Neuronal stem cell (in vitro differentiated cells): ENCODE measurements at regions not wholly inside any gene's neighbourhood (a gene's known extent, or its start where the extent isn't known, plus 50 kb on each side); places are given as distances from the start of the nearest gene placed in this dataset.
"Not testable (repeated sequence)": the region's sequence is repeated elsewhere in the genome, so short reads cannot be mapped to it uniquely, and the experiment has no call there.

ENCODE experiments used
- DNase-seq: peaks from one replicate; pipeline ENCODE4 v3.0.0-alpha.2; 2013; ENCODE audit warnings: low spot score
- H2AFZ ChIP-seq: one replicate; pipeline ENCODE4 v1.6.1; 2013; ENCODE audit warnings: mild to moderate bottlenecking, low read length, inconsistent platforms
- H2AK5ac ChIP-seq: 2 replicates; pipeline ENCODE4 v1.6.1; 2013; ENCODE audit warnings: low read depth, mild to moderate bottlenecking, inconsistent platforms, low read length, moderate library complexity, mixed read lengths
- H2BK120ac ChIP-seq: 2 replicates; pipeline ENCODE4 v1.6.1; 2013; ENCODE audit warnings: low read depth, mild to moderate bottlenecking, inconsistent platforms, low read length, moderate library complexity, mixed read lengths
- H2BK12ac ChIP-seq: one replicate; pipeline ENCODE4 v1.6.1; 2013; ENCODE audit warnings: low read length, inconsistent platforms
- H2BK15ac ChIP-seq: 2 replicates; pipeline ENCODE4 v1.6.1; 2013; ENCODE audit warnings: mild to moderate bottlenecking, low read length, inconsistent platforms, mixed read lengths
- H2BK5ac ChIP-seq: one replicate; pipeline ENCODE4 v1.6.1; 2013; ENCODE audit warnings: inconsistent platforms, mild to moderate bottlenecking, low read length, moderate library complexity
- H3K14ac ChIP-seq: one replicate; pipeline ENCODE4 v1.6.1; 2013; ENCODE audit warnings: low read length, inconsistent platforms
- H3K18ac ChIP-seq: 2 replicates; pipeline ENCODE4 v1.6.1; 2013; ENCODE audit warnings: low read length, inconsistent platforms
- H3K23ac ChIP-seq: 2 replicates; pipeline ENCODE4 v1.6.1; 2013; ENCODE audit warnings: low read depth, mild to moderate bottlenecking, mixed read lengths, low read length, inconsistent platforms; ENCODE audit not compliant: poor library complexity
- H3K27ac ChIP-seq: replicated peaks from 3 replicates; pipeline ENCODE4 v1.5.1; 2013; ENCODE audit warnings: low read length, inconsistent platforms
- H3K27me3 ChIP-seq, 3 experiments: 2 replicates each; pipeline ENCODE4 v1.6.1; 2013; ENCODE audit warnings: low read length in 3 of 3, mild to moderate bottlenecking in 2 of 3, inconsistent platforms in 1 of 3, low read depth in 1 of 3, mixed read lengths in 1 of 3, moderate library complexity in 1 of 3; ENCODE audit not compliant: control insufficient read depth in 3 of 3, insufficient read depth in 3 of 3
- H3K36me3 ChIP-seq, 2 donors: replicated peaks in 1 of 2; 2 replicates each; pipeline ENCODE4 v1.6.1; 2013; ENCODE audit warnings: low read length in 2 of 2; ENCODE audit not compliant: control insufficient read depth in 2 of 2, insufficient read depth in 2 of 2
- H3K4ac ChIP-seq: 2 replicates; pipeline ENCODE4 v1.6.1; 2013; ENCODE audit warnings: inconsistent platforms, mild to moderate bottlenecking, low read length, moderate library complexity
- H3K4me1 ChIP-seq, 2 donors: 1 replicate in 1 of 2; 2 replicates in 1 of 2; pipeline ENCODE4 v1.6.1; 2013; ENCODE audit warnings: low read length in 2 of 2, low read depth in 1 of 2; ENCODE audit not compliant: control insufficient read depth in 2 of 2, insufficient read depth in 1 of 2
- H3K4me2 ChIP-seq: one replicate; pipeline ENCODE4 v1.6.1; 2013; ENCODE audit warnings: mild to moderate bottlenecking, low read length, inconsistent platforms; ENCODE audit not compliant: insufficient read depth, poor library complexity, severe bottlenecking
- H3K4me3 ChIP-seq, 2 donors: 2 replicates each; pipeline ENCODE4 v1.5.1; 2013; ENCODE audit warnings: low read length in 2 of 2, mild to moderate bottlenecking in 2 of 2, inconsistent platforms in 1 of 2, moderate library complexity in 1 of 2
- H3K79me1 ChIP-seq: one replicate; pipeline ENCODE4 v1.6.1; 2013; ENCODE audit warnings: low read depth, mild to moderate bottlenecking, inconsistent platforms, low read length, moderate library complexity
- H3K9ac ChIP-seq: one replicate; pipeline ENCODE4 v1.6.1; 2013; ENCODE audit warnings: mild to moderate bottlenecking, low read depth, low read length, inconsistent platforms; ENCODE audit not compliant: poor library complexity
- H3K9me3 ChIP-seq, 2 donors: replicated peaks in 1 of 2; 2 replicates each; pipeline versions ENCODE3 to v1.6.1; 2013; ENCODE audit warnings: low read length in 2 of 2, mild to moderate bottlenecking in 2 of 2, inconsistent platforms in 1 of 2, low read depth in 1 of 2, mixed read lengths in 1 of 2, moderate library complexity in 1 of 2; ENCODE audit not compliant: control insufficient read depth in 2 of 2, insufficient read depth in 1 of 2
- H4K8ac ChIP-seq: one replicate; pipeline ENCODE4 v1.6.1; 2013; ENCODE audit warnings: low read depth, mild to moderate bottlenecking, inconsistent platforms, low read length, moderate library complexity
- H4K91ac ChIP-seq: one replicate; pipeline ENCODE4 v1.6.1; 2013; ENCODE audit warnings: low read length, low read depth, mild to moderate bottlenecking, inconsistent platforms; ENCODE audit not compliant: poor library complexity
- WGBS, 2 donors: extraction: QIAGEN DNeasy Blood & Tissue Kit; methylation state at CpG; one replicate each; pipeline ENCODE4 v1.1.7; 2013; ENCODE audit warnings: missing lambda C conversion rate in 2 of 2, mixed read lengths in 1 of 2; ENCODE audit not compliant: insufficient read length in 2 of 2, insufficient replicate concordance in 1 of 2; ENCODE audit errors: extremely low coverage in 2 of 2; 5-methylcytosine and 5-hydroxymethylcytosine counted together

- Histone ChIP-seq H3K4me3 (no peak overlapping the region), H2BK12ac (no peak overlapping the region), H2BK15ac (no peak overlapping the region), H2BK120ac (no peak overlapping the region), H3K79me1 (no peaks in the 10 kb centered on the region), H3K18ac (no peak overlapping the region), H4K91ac (no peak overlapping the region), H2AFZ (no peak overlapping the region), H3K36me3 (no peaks in the 10 kb centered on the region), H3K9me3 (no peaks in the 10 kb centered on the region), H3K9ac (no peak overlapping the region), H3K4me2 (no peak overlapping the region), H3K27ac (no peak overlapping the region), H3K14ac (no peak overlapping the region), H2AK5ac (no peak overlapping the region), H3K23ac (no peak overlapping the region), H2BK5ac (no peak overlapping the region), H3K27me3 (no peaks in the 10 kb centered on the region), H3K4me1 (no peaks in the 10 kb centered on the region), H4K8ac (no peak overlapping the region), H3K4ac (no peak overlapping the region)
- no CpG with 5 or more reads among the region's 2 CpGs for WGBS, 2 donors
- no peak for DNase-seq
Observed at GRCh38 chr1:194014014-194014413, 827.6 kb upstream of the B3GALT2 start.

GRCh38 chr1:194013561-194013960 is 827.1 kb upstream of the B3GALT2 start:
- no peak overlapping the region for H2BK12ac ChIP-seq
- no peak overlapping the region for H3K23ac ChIP-seq
- DNase-seq = no peak
- no peak overlapping the region for H2BK5ac ChIP-seq
- H3K18ac ChIP-seq = no peak overlapping the region
- H3K9me3 ChIP-seq = no peaks in the 10 kb centered on the region
- H2AK5ac ChIP-seq = no peak overlapping the region
- no peak overlapping the region for H4K91ac ChIP-seq
- H2AFZ ChIP-seq = no peak overlapping the region
- H3K36me3 ChIP-seq = no peaks in the 10 kb centered on the region
- H3K27ac ChIP-seq = no peak overlapping the region
- H3K4me3 ChIP-seq = no peak overlapping the region
- H3K4me2 ChIP-seq = no peak overlapping the region
- no peak overlapping the region for H3K14ac ChIP-seq
- WGBS, 2 donors = no CpG with 5 or more reads among the region's 2 CpGs
- no peaks in the 10 kb centered on the region for H3K79me1 ChIP-seq
- H2BK120ac ChIP-seq = no peak overlapping the region
- H2BK15ac ChIP-seq = no peak overlapping the region
- no peaks in the 10 kb centered on the region for H3K4me1 ChIP-seq
- H4K8ac ChIP-seq = no peak overlapping the region
- H3K9ac ChIP-seq = no peak overlapping the region
- H3K27me3 ChIP-seq = no peaks in the 10 kb centered on the region
- no peak overlapping the region for H3K4ac ChIP-seq

- no peak overlapping the region for H3K4ac ChIP-seq
- H2BK5ac ChIP-seq = no peak overlapping the region
- peak overlapping the region; percentile 18 for H2AFZ ChIP-seq
- H4K8ac ChIP-seq = no peak overlapping the region
- DNase-seq = peak; percentile 63
- H3K36me3 ChIP-seq = no peaks in the 10 kb centered on the region
- H2BK12ac ChIP-seq = no peak overlapping the region
- no peak overlapping the region for H3K23ac ChIP-seq
- no peak overlapping the region for H3K4me2 ChIP-seq
- no peaks in the 10 kb centered on the region for H3K9me3 ChIP-seq
- no peak overlapping the region for H3K9ac ChIP-seq
- no peaks in the 10 kb centered on the region for H3K27me3 ChIP-seq
- H3K4me3 ChIP-seq = no peak overlapping the region
- peak overlapping the region; percentile 39 for H3K27ac ChIP-seq
- peaks cover 2 to 14% of the 10 kb centered on the region in 2 donors for H3K4me1 ChIP-seq
- H3K79me1 ChIP-seq = no peaks in the 10 kb centered on the region
- H4K91ac ChIP-seq = no peak overlapping the region
- H2BK120ac ChIP-seq = no peak overlapping the region
- no peak overlapping the region for H2BK15ac ChIP-seq
- H2AK5ac ChIP-seq = no peak overlapping the region
- H3K14ac ChIP-seq = no peak overlapping the region
- WGBS, 2 donors = no CpG with 5 or more reads among the region's 2 CpGs
- H3K18ac ChIP-seq = no peak overlapping the region
Observed at GRCh38 chr1:194004146-194004545, 817.7 kb upstream of the B3GALT2 start.

- H3K4me3 ChIP-seq, H2BK120ac ChIP-seq, H3K36me3 ChIP-seq, H3K9me3 ChIP-seq, H3K27ac ChIP-seq, H3K4me2 ChIP-seq, H2BK15ac ChIP-seq, DNase-seq, H2AFZ ChIP-seq, H3K79me1 ChIP-seq, H3K18ac ChIP-seq, H3K27me3 ChIP-seq, H2BK12ac ChIP-seq, H2BK5ac ChIP-seq, H3K9ac ChIP-seq, H3K23ac ChIP-seq, H4K91ac ChIP-seq, H4K8ac ChIP-seq, H3K14ac ChIP-seq, H2AK5ac ChIP-seq, H3K4ac ChIP-seq: not testable (repeated sequence)
- WGBS, 2 donors = no CpG with 5 or more reads among the region's 33 CpGs
- H3K4me1 ChIP-seq = peaks cover 2 to 16% of the 10 kb centered on the region in 2 donors
Observed at GRCh38 chr1:194001726-194002350, 815.4 kb upstream of the B3GALT2 start.
